B cell (primary cell): ENCODE measurements at regions not wholly inside any gene's neighbourhood (a gene's known extent, or its start where the extent isn't known, plus 50 kb on each side); places are given as distances from the start of the nearest gene placed in this dataset.
"Not testable (repeated sequence)": the region's sequence is repeated elsewhere in the genome, so short reads cannot be mapped to it uniquely, and the experiment has no call there.

Experiments
- ATAC-seq: fragments of 200-7000 bp; cut with Tn5 transposase; one replicate; pipeline ENCODE4 v1.10.0; 2021; ENCODE audit warnings: low read depth, mild to moderate bottlenecking, moderate number of reproducible peaks, moderate library complexity
- CTCF ChIA-PET: fragments of 350-600 bp; sonication (Branson Sonifier 250); formaldehyde crosslinking; loops from one replicate; lab custom pipeline; 2021; ENCODE audit warnings: antibody characterized with exemption, inconsistent platforms; lab: Charles Lee
- POLR2A ChIA-PET: fragments of 350-600 bp; sonication (Branson Sonifier 250); formaldehyde crosslinking; loops from one replicate; lab custom pipeline; 2021; ENCODE audit warnings: antibody characterized with exemption; lab: Charles Lee
- DNase-seq: peaks from one replicate; pipeline ENCODE4 v3.0.0; 2013
- H2AFZ ChIP-seq: 2 replicates; pipeline ENCODE4 v1.6.1; 2012; ENCODE audit warnings: mild to moderate bottlenecking, low read depth, low read length; ENCODE audit not compliant: insufficient read depth, poor library complexity, severe bottlenecking
- H3K27ac ChIP-seq, 2 donors: 1 replicate in 1 of 2; 2 replicates in 1 of 2; pipeline ENCODE4 v1.5.1; 2012 to 2013; ENCODE audit warnings: low read length in 2 of 2, mild to moderate bottlenecking in 2 of 2, moderate library complexity in 1 of 2
- H3K27me3 ChIP-seq, 4 experiments: fragments of 200-600 bp in 1 of 4; sonication (generic) in 1 of 4; replicated peaks in 1 of 4; 1 replicate in 2 of 4; 2 replicates in 2 of 4; pipeline versions ENCODE4 v1.6.1 to v1.7.0; 2013 to 2016; ENCODE audit warnings: low read length in 3 of 4, mild to moderate bottlenecking in 2 of 4, mixed read lengths in 1 of 4, moderate library complexity in 1 of 4; ENCODE audit not compliant: insufficient read depth in 4 of 4, control insufficient read depth in 3 of 4; ENCODE audit errors: control extremely low read depth in 1 of 4
- H3K36me3 ChIP-seq, 2 experiments: replicated peaks in 1 of 2; 1 replicate in 1 of 2; 2 replicates in 1 of 2; pipeline versions ENCODE4 v1.6.1 to v1.7.1; 2013; ENCODE audit warnings: low read length in 1 of 2; ENCODE audit not compliant: insufficient read depth in 2 of 2, control insufficient read depth in 1 of 2; ENCODE audit errors: control extremely low read depth in 1 of 2, extremely low read depth in 1 of 2
- H3K4me1 ChIP-seq, 2 donors: fragments of 200-600 bp in 1 of 2; sonication (generic) in 1 of 2; 1 replicate in 1 of 2; 2 replicates in 1 of 2; pipeline versions ENCODE4 v1.5.1 to v1.6.1; 2013 to 2017; ENCODE audit warnings: low read length in 2 of 2; ENCODE audit not compliant: control insufficient read depth in 2 of 2, insufficient read depth in 2 of 2
- H3K4me2 ChIP-seq: replicated peaks from 2 replicates; pipeline ENCODE3; 2012; ENCODE audit warnings: mild to moderate bottlenecking, low read depth, low read length; ENCODE audit not compliant: poor library complexity, severe bottlenecking
- H3K4me3 ChIP-seq, 5 experiments: fragments of 200-600 bp in 1 of 5; sonication (generic) in 1 of 5; 1 replicate in 3 of 5; 2 replicates in 2 of 5; pipeline versions ENCODE4 v1.5.1 to v1.7.0; 2011 to 2016; ENCODE audit warnings: low read length in 4 of 5, mild to moderate bottlenecking in 4 of 5, low read depth in 2 of 5, control low read depth in 1 of 5, moderate library complexity in 1 of 5; ENCODE audit not compliant: insufficient read depth in 1 of 5; ENCODE audit errors: control extremely low read depth in 1 of 5, extremely low read depth in 1 of 5
- H3K79me2 ChIP-seq: fragments of 200-600 bp; sonication (generic); one replicate; pipeline ENCODE4 v1.6.0; 2016; ENCODE audit warnings: low read length; ENCODE audit not compliant: control insufficient read depth, insufficient read depth
- H3K9ac ChIP-seq: fragments of 200-600 bp; sonication (generic); 2 replicates; pipeline ENCODE4 v1.6.1; 2017; ENCODE audit warnings: mild to moderate bottlenecking, low read length, moderate library complexity
- H3K9me3 ChIP-seq, 3 donors: one replicate each; pipeline versions ENCODE4 v1.6.1 to v1.7.1; 2013; ENCODE audit warnings: low read length in 2 of 3; ENCODE audit not compliant: control insufficient read depth in 2 of 3, insufficient read depth in 1 of 3; ENCODE audit errors: control extremely low read depth in 1 of 3
- H4K20me1 ChIP-seq: 2 replicates; pipeline ENCODE4 v1.6.0; 2012; ENCODE audit warnings: mild to moderate bottlenecking, low read length; ENCODE audit not compliant: insufficient read depth, control insufficient read depth, poor library complexity, severe bottlenecking
- H3K27ac Mint-ChIP-seq: one replicate; pipeline ENCODE4 v1.8.0; 2021; ENCODE audit warnings: mixed read lengths
- H3K27me3 Mint-ChIP-seq: one replicate; pipeline ENCODE4 v1.8.0; 2021; ENCODE audit warnings: mixed read lengths
- H3K4me1 Mint-ChIP-seq: one replicate; pipeline ENCODE4 v1.8.0; 2021; ENCODE audit warnings: mixed read lengths
- H3K4me3 Mint-ChIP-seq: one replicate; pipeline ENCODE4 v1.8.0; 2021; ENCODE audit warnings: mixed read lengths
- H3K9me3 Mint-ChIP-seq: one replicate; pipeline ENCODE4 v1.8.0; 2022; ENCODE audit warnings: mixed read lengths; ENCODE audit not compliant: insufficient read depth
- EZH2 ChIP-seq: IDR thresholded peaks from 2 replicates; pipeline ENCODE4 v1.6.1; 2012; ENCODE audit warnings: borderline replicate concordance, low read depth, mild to moderate bottlenecking, moderate library complexity, low read length; ENCODE audit not compliant: insufficient read depth, poor library complexity, severe bottlenecking
- WGBS: methylation state at CpG from one replicate; pipeline ENCODE4 v1.1.5; 2013; ENCODE audit warnings: missing lambda C conversion rate; ENCODE audit not compliant: insufficient coverage; 5-methylcytosine and 5-hydroxymethylcytosine counted together
- intact Hi-C: fragments of 100-400 bp; cut with micrococcal nuclease; formaldehyde crosslinking; loops from one replicate; pipeline ENCODE4 v1.10.0; 2022
- TF ChIP-seq, protein P1 (sequence below): fragments of 200-600 bp; IDR thresholded peaks from one replicate; pipeline ENCODE4 v1.8.0; 2022; ENCODE audit warnings: antibody characterized with exemption, mild to moderate bottlenecking

DNA sequence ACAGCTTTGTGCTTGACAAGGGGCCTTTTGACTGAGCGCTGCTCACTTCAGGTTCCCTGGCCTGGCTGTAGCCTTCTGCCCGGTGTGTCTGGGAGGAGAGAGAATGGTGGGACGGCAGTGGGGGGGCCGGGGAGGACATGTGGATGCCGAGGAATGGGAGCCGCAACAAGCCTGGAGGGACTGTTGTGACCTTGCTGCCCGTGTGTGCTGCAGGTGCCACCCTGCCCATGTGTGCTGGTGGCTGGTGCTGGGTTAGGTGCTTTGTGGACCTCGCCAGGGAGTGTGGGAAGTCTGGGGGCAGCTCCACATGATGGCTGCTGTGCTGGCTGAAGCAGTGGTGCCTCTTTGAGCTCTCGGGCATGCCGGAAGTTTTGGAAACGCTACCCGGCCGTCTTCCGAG lies 132.1 kb downstream of the LAT start:
- WGBS = 95% methylated on average over 14 of the region's 14 CpGs
- ATAC-seq (no peak), DNase-seq (no peak)
- ChIA-PET POLR2A (no interaction called here), CTCF (no interaction called here)
- no peaks in the 10 kb centered on the region for H3K27me3 ChIP-seq
- Mint-ChIP-seq H3K27me3 (no peaks in the 10 kb centered on the region), H3K27ac (no peak overlapping the region), H3K4me3 (no peak overlapping the region), H3K4me1 (peaks cover 20% of the 10 kb centered on the region), H3K9me3 (no peaks in the 10 kb centered on the region)
- peaks cover 0 to 26% of the 10 kb centered on the region in 2 experiments for H3K36me3 ChIP-seq
- H4K20me1 ChIP-seq = no peaks in the 10 kb centered on the region
- peaks cover 0 to 3% of the 10 kb centered on the region in 2 donors for H3K4me1 ChIP-seq
- H3K4me2 ChIP-seq = no peak overlapping the region
- intact Hi-C loops = no loop called here
- no peak overlapping the region for H2AFZ ChIP-seq
- H3K9ac ChIP-seq = no peak overlapping the region
- TF ChIP-seq, protein P1, sequence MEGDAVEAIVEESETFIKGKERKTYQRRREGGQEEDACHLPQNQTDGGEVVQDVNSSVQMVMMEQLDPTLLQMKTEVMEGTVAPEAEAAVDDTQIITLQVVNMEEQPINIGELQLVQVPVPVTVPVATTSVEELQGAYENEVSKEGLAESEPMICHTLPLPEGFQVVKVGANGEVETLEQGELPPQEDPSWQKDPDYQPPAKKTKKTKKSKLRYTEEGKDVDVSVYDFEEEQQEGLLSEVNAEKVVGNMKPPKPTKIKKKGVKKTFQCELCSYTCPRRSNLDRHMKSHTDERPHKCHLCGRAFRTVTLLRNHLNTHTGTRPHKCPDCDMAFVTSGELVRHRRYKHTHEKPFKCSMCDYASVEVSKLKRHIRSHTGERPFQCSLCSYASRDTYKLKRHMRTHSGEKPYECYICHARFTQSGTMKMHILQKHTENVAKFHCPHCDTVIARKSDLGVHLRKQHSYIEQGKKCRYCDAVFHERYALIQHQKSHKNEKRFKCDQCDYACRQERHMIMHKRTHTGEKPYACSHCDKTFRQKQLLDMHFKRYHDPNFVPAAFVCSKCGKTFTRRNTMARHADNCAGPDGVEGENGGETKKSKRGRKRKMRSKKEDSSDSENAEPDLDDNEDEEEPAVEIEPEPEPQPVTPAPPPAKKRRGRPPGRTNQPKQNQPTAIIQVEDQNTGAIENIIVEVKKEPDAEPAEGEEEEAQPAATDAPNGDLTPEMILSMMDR = no peak
- no peak for TF ChIP-seq EZH2
- H3K9me3 ChIP-seq = no peaks in the 10 kb centered on the region
- no peak overlapping the region for H3K4me3 ChIP-seq
- peaks cover 3% of the 10 kb centered on the region for H3K79me2 ChIP-seq
- H3K27ac ChIP-seq = no peak overlapping the region

DNA sequence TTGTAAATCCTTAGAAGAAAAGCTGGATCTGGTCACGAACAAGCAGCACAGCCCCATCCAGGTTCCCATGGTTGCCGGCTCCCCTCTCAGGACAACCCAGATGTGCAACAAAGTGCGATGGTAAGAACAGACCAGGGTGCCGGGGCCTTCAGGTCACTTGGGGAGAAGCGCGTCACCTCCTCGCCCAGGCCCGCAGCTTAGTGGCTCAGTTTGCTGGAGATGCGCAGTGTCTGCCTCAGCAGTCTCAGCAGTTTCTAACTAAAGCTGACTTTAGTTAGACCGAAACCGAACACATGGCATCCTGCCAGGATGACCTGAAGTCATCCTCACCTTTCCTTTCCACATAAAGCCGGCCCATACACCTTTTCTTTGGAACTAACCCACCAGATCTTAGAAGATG lies 131.4 kb downstream of the LAT start:
- H3K27ac ChIP-seq, H3K9me3 Mint-ChIP-seq, ATAC-seq, intact Hi-C loops, H2AFZ ChIP-seq, H3K4me3 ChIP-seq, H3K27me3 Mint-ChIP-seq, H3K4me1 ChIP-seq, H3K9ac ChIP-seq, H3K4me2 ChIP-seq, H3K4me3 Mint-ChIP-seq, H3K9me3 ChIP-seq, DNase-seq, H4K20me1 ChIP-seq, H3K27ac Mint-ChIP-seq, H3K79me2 ChIP-seq, H3K27me3 ChIP-seq, CTCF ChIA-PET: not testable (repeated sequence)
- H3K36me3 ChIP-seq = peaks cover 0 to 26% of the 10 kb centered on the region in 2 experiments
- 98% methylated on average over 11 of the region's 12 CpGs for WGBS
- peaks cover 20% of the 10 kb centered on the region for H3K4me1 Mint-ChIP-seq
- POLR2A ChIA-PET = interaction anchor here (0.6 kb wide), 1 partner anchor 1273 kb away, joined by 5 read pairs; no protein-coding TSS in a partner anchor

DNA sequence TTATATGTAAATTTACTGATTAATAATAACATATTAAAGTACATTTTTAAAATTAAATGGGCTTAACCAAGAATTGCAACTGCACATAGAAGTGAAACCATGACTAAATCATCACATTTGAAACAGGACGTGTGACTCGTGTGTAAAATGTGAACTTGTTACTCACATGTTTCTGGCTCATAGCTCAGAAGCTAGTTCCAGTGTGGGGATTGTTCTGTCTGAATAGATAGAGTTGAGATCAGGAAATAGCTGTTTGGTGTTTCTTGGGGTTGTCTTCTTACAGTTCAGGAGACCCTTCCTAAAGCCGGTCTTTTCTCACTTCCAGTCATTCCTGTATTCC lies 130.9 kb downstream of the LAT start:
- WGBS = 17% methylated on average over 1 of the region's 3 CpGs
- H3K27me3 ChIP-seq, H3K27me3 Mint-ChIP-seq, H3K79me2 ChIP-seq, DNase-seq, H3K27ac ChIP-seq, H3K27ac Mint-ChIP-seq, H3K4me2 ChIP-seq, H3K9me3 ChIP-seq, H2AFZ ChIP-seq, H3K4me3 ChIP-seq, H3K9me3 Mint-ChIP-seq, H3K4me1 ChIP-seq, intact Hi-C loops, H4K20me1 ChIP-seq, CTCF ChIA-PET, H3K9ac ChIP-seq: not testable (repeated sequence)
- H3K4me1 Mint-ChIP-seq = peaks cover 20% of the 10 kb centered on the region
- peak overlapping the region; percentile 72 for H3K4me3 Mint-ChIP-seq
- POLR2A ChIA-PET = interaction anchor here (0.6 kb wide), 1 partner anchor 1273 kb away, joined by 5 read pairs; no protein-coding TSS in a partner anchor
- H3K36me3 ChIP-seq = peaks cover 0 to 27% of the 10 kb centered on the region in 2 experiments
- peak; percentile 70 for ATAC-seq
